ENCODE measurements at regions not wholly inside any gene's neighbourhood (a gene's known extent, or its start where the extent isn't known, plus 50 kb on each side); places are given as distances from the start of the nearest gene placed in this dataset.

GRCh38 chr12:69036533-69036932 is 103.6 kb upstream of the CPM start:
- H3K36me3 ChIP-seq (ENCODE audit: insufficient read depth, low read length) = no peaks in the 10 kb centered on the region
- DNase-seq (ENCODE audit: low read depth) (no peak), FAIRE-seq (no peak)
- Mint-ChIP-seq H3K27ac (ENCODE audit: unreplicated experiment) (no peak overlapping the region), H3K4me3 (ENCODE audit: unreplicated experiment) (no peak overlapping the region), H3K4me1 (ENCODE audit: low read depth, unreplicated experiment) (no peaks in the 10 kb centered on the region), H3K27me3 (ENCODE audit: low read depth, unreplicated experiment) (no peaks in the 10 kb centered on the region), H3K9me3 (ENCODE audit: unreplicated experiment) (peaks cover 3% of the 10 kb centered on the region), H3K36me3 (ENCODE audit: low read depth, unreplicated experiment) (no peaks in the 10 kb centered on the region)
- no peaks in the 10 kb centered on the region for H3K9me3 ChIP-seq (ENCODE audit: insufficient read depth, low read depth, low read length)
- no peaks in the 10 kb centered on the region for H3K79me2 ChIP-seq (ENCODE audit: insufficient read depth, low read length)
- TF ChIP-seq, protein P1, sequence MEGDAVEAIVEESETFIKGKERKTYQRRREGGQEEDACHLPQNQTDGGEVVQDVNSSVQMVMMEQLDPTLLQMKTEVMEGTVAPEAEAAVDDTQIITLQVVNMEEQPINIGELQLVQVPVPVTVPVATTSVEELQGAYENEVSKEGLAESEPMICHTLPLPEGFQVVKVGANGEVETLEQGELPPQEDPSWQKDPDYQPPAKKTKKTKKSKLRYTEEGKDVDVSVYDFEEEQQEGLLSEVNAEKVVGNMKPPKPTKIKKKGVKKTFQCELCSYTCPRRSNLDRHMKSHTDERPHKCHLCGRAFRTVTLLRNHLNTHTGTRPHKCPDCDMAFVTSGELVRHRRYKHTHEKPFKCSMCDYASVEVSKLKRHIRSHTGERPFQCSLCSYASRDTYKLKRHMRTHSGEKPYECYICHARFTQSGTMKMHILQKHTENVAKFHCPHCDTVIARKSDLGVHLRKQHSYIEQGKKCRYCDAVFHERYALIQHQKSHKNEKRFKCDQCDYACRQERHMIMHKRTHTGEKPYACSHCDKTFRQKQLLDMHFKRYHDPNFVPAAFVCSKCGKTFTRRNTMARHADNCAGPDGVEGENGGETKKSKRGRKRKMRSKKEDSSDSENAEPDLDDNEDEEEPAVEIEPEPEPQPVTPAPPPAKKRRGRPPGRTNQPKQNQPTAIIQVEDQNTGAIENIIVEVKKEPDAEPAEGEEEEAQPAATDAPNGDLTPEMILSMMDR (IDR thresholded peaks at IDR 0.05; ENCODE audit: insufficient read depth, low read depth, low read length) = no peak
- TF ChIP-seq EZH2 (IDR thresholded peaks at IDR 0.05; ENCODE audit: insufficient read depth, low read length) = no peak
- H3K27me3 ChIP-seq (ENCODE audit: insufficient read depth, low read length) = no peaks in the 10 kb centered on the region
- no peaks in the 10 kb centered on the region for H3K4me1 ChIP-seq (ENCODE audit: insufficient read depth, low read length)
- H3K4me2 ChIP-seq (ENCODE audit: low read length) = no peak overlapping the region
- no peaks in the 10 kb centered on the region for H4K20me1 ChIP-seq (ENCODE audit: insufficient read depth, low read length)
- H3K4me3 ChIP-seq (ENCODE audit: insufficient read depth, low read depth, low read length) = no peak overlapping the region
- no peak overlapping the region for H3K27ac ChIP-seq (ENCODE audit: low read depth, low read length)
- H3K9ac ChIP-seq (ENCODE audit: low read length) = no peak overlapping the region
- no peak overlapping the region for H2AFZ ChIP-seq (ENCODE audit: low read depth, low read length)

- Mint-ChIP-seq H3K9me3 (ENCODE audit: unreplicated experiment) (peaks cover 3% of the 10 kb centered on the region), H3K4me3 (ENCODE audit: unreplicated experiment) (no peak overlapping the region), H3K27me3 (ENCODE audit: low read depth, unreplicated experiment) (no peaks in the 10 kb centered on the region), H3K27ac (ENCODE audit: unreplicated experiment) (no peak overlapping the region), H3K36me3 (ENCODE audit: low read depth, unreplicated experiment) (no peaks in the 10 kb centered on the region), H3K4me1 (ENCODE audit: low read depth, unreplicated experiment) (no peaks in the 10 kb centered on the region)
- Histone ChIP-seq H4K20me1 (ENCODE audit: insufficient read depth, low read length) (no peaks in the 10 kb centered on the region), H3K36me3 (ENCODE audit: insufficient read depth, low read length) (no peaks in the 10 kb centered on the region), H3K9ac (ENCODE audit: low read length) (no peak overlapping the region), H3K4me1 (ENCODE audit: insufficient read depth, low read length) (no peaks in the 10 kb centered on the region), H3K27me3 (ENCODE audit: insufficient read depth, low read length) (no peaks in the 10 kb centered on the region), H3K27ac (ENCODE audit: low read depth, low read length) (no peak overlapping the region), H2AFZ (ENCODE audit: low read depth, low read length) (no peak overlapping the region), H3K4me2 (ENCODE audit: low read length) (no peak overlapping the region), H3K9me3 (ENCODE audit: insufficient read depth, low read depth, low read length) (no peaks in the 10 kb centered on the region), H3K4me3 (ENCODE audit: insufficient read depth, low read depth, low read length) (no peak overlapping the region), H3K79me2 (ENCODE audit: insufficient read depth, low read length) (no peaks in the 10 kb centered on the region)
- TF ChIP-seq, protein P1 (IDR thresholded peaks at IDR 0.05; ENCODE audit: insufficient read depth, low read depth, low read length) = no peak
- no peak for TF ChIP-seq EZH2 (IDR thresholded peaks at IDR 0.05; ENCODE audit: insufficient read depth, low read length)
- FAIRE-seq (no peak), DNase-seq (ENCODE audit: low read depth) (no peak)
Measured at GRCh38 chr12:69036999-69037398, 104.0 kb upstream of the CPM start.

DNA sequence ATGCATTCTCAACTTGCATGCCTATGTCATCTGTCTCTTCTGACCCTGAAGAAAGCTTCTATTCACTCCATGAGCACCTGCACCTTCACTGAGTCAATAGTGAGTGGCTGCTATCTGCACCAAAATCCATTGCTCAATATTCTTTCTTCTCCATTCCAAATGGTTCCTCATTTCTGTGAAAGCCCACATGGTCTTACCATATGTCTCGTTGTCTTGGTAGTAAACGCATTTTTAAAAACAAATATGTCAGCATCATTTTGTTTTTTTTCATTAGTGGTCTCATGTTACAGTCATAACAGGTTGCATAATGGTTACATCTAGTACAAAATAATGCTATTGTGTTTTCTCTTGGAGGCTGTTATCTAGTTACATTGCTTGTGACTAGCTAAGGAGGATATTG is 106.9 kb upstream of the CPM start:
- TF ChIP-seq, protein P1 (IDR thresholded peaks at IDR 0.05; ENCODE audit: insufficient read depth, low read depth, low read length) = no peak
- no peak for TF ChIP-seq EZH2 (IDR thresholded peaks at IDR 0.05; ENCODE audit: insufficient read depth, low read length)
- Mint-ChIP-seq H3K9me3 (ENCODE audit: unreplicated experiment) (peaks cover 3% of the 10 kb centered on the region), H3K4me1 (ENCODE audit: low read depth, unreplicated experiment) (no peaks in the 10 kb centered on the region), H3K4me3 (ENCODE audit: unreplicated experiment) (no peak overlapping the region), H3K27me3 (ENCODE audit: low read depth, unreplicated experiment) (no peaks in the 10 kb centered on the region), H3K27ac (ENCODE audit: unreplicated experiment) (no peak overlapping the region), H3K36me3 (ENCODE audit: low read depth, unreplicated experiment) (no peaks in the 10 kb centered on the region)
- Histone ChIP-seq H3K9ac (ENCODE audit: low read length) (no peak overlapping the region), H3K36me3 (ENCODE audit: insufficient read depth, low read length) (no peaks in the 10 kb centered on the region), H3K4me2 (ENCODE audit: low read length) (no peak overlapping the region), H3K9me3 (ENCODE audit: insufficient read depth, low read depth, low read length) (no peaks in the 10 kb centered on the region), H3K27me3 (ENCODE audit: insufficient read depth, low read length) (no peaks in the 10 kb centered on the region), H4K20me1 (ENCODE audit: insufficient read depth, low read length) (no peaks in the 10 kb centered on the region), H3K79me2 (ENCODE audit: insufficient read depth, low read length) (no peaks in the 10 kb centered on the region), H3K4me3 (ENCODE audit: insufficient read depth, low read depth, low read length) (no peak overlapping the region), H2AFZ (ENCODE audit: low read depth, low read length) (no peak overlapping the region), H3K27ac (ENCODE audit: low read depth, low read length) (no peak overlapping the region), H3K4me1 (ENCODE audit: insufficient read depth, low read length) (no peaks in the 10 kb centered on the region)
- DNase-seq (ENCODE audit: low read depth) (no peak), FAIRE-seq (no peak)
